KG1 (cell line): ENCODE measurements at regions not wholly inside any gene's neighbourhood (a gene's known extent, or its start where the extent isn't known, plus 50 kb on each side); places are given as distances from the start of the nearest gene placed in this dataset.
A peak's percentile ranks its signal among the peaks of the same experiment; 100 is the strongest.
"Not testable (repeated sequence)": the region's sequence is repeated elsewhere in the genome, so short reads cannot be mapped to it uniquely, and the experiment has no call there.

Experiments used
- DNase-seq: peaks from one replicate; lab custom pipeline; 2025; lab: John Stamatoyannopoulos, UW

DNA sequence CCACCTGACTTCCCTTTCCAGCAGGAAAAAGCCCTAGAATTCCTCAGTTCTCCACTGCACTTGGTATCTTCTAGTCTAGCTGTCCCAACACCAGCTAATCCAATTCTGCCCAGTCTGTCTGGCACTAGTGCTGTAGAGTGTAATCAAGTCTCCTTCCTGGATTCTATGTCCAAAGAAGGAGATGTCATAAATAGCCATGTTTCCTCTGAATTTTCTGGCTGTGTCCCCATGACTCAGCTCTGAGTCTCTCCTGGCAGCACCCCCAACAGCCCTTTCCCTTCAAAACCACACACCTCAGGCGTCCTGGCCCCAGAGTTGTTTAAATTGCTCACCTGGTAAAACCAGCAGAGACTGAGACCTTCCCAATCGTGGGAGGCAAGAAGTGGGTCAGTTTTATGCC is 197.2 kb downstream of the GRXCR1 start:
- DNase-seq = no peak

DNA sequence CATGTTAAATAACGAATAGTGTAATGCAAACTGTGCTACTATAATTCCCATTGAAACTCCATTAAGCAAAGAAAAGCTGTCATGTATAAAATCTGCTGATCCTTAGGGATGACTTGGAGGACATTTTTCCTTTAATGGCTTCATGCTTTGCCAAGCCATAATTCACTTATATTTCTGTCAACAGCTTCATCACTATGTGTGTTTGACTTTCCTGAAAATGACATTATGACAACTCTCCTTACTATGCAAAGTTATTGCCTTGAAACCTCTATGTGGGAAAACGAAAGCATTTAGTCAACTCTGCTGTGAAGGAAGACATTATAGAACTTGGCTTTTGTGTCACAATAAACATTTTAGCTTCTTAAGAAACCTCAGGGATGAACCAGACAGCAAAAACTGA is 210.5 kb downstream of the GRXCR1 start:
- no peak for DNase-seq

DNA sequence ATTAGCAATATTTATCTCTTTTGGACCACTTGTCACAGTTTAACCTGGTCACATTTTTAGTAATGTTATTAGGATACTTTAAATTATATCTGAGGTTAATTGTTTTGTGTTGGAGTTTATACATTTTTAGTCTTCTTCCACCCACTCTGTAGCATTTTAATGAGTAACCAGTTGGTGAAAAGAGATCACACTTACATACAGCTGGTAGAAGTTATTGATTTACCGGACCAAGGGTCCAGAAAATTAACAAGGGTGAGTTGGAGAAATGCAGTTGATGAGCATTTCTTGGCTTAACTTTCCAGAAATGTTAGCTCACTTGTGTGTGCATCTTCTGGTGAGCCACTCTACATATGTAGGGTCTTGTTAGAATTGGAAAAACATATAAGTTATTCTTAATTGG is 219.6 kb downstream of the GRXCR1 start:
- no peak for DNase-seq

DNA sequence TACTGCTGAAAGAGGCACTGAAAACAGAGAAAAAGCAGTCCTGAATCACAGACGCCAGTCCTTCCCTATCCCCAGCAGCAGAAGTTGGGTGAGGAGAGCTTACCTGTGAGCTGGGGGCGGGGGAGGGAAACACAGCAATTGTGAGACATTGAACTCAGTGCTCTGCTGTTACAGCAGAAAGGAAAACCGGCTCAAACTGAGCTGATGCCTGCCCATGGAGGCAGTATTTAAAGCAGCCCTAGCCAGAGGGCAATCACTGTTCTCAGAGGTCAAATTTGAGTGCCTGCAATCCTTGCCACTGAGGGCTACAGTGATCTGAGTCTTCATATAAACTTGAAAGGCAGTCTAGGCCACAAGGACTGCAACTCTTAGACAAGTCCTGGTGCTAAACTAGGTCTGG is 220.7 kb downstream of the GRXCR1 start:
- no peak for DNase-seq

DNA sequence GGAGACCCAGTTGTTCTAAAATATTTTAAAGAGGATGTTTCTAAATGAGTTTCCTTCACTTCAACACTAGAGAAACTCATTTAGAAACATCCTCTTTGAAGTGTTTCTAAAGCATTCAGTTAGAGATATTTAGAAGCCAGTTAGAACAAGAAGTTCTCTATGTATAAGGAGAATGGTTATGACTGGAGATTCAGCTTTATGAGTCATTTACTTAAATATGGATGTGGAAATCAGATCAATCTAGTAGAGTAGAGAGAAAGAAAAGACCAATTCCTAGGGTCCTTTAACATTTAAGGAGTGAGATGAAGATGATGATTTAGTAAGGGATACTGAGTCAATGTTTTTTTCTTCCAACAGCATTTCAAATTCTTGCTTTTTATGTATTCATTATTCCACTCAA is 234.1 kb downstream of the GRXCR1 start:
- DNase-seq = no peak

DNA sequence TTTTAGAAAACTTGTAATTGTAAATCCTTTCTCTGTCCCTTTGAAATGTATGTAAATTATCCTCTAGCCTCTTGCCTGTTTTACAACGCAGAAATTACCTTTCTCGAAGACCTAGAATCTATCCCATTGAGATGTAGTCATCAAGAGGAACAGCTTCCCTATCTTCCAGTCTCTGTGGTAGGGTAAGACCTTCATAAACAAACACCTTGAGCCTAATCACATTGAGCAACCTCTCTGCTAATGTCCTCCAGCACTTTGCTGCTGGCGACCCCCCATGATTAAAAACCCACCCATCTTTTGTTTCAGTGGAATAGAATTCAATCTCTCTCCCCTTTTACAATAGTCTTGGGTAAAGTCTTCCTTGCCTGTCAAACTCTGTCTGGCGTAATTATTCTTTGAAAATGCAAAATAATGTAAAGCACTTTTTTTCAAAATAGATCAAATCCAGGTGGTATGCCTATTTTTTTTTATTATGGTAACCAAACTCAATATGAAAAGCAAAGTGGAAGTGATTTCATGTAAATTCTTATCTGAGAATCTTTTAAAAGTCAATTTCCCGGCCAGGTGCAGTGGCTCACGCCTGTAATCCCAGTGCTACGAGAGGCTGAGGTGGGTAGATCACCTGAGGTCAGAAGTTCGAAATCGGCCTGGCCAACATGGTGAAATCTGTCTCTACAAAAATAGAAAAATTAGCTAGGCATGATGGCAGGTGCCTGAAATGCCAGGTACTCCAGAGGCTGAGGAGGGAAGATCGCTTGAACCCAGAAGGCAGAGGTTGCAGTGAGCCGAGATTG is 237.9 kb downstream of the GRXCR1 start:
- DNase-seq = no peak

DNA sequence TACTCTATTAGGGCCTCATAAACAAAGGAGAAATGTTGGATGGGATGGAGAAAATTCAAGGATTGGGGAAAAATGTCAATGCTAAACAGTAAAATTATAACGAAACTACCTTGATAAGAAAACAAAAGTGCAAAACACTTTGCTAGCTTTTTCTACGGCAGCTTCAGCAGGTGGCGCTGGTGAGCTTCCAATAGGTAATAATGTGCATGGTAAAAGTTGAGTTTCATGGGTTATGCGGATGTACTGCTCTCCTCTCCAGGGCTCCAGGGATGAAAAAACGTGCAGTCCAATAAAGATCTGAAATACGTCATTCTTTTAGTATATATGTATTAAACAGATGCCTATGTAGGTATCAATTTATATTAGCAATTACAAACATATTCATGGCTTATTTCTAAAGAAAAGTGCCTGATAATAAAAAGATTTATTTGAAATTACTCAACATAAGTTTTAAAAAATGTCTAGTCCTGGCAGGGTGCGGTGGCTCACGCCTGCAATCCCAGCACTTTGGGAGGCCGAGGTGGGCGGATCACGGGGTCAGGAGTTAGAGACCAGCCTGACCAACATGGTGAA is 239.6 kb downstream of the GRXCR1 start:
- DNase-seq = peak; percentile 38

DNA sequence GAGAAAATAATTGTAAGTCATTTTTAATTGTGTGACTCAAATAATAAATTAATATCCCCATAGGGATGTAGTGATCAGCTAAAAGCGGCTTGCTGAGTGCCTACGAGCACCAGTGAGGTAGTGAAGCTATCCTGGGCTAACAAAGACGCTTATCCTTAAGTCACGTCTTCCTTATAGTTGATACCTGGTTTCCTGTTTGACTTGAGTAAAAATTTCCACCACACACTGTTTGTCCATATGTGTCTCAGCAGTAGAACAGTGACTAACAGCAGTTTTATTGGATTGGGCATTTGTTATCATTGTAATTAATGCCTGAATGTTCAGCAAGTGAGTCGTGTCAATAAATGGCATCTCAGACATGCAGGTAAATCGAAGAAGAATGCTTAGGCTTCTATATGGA is 241.1 kb downstream of the GRXCR1 start:
- DNase-seq = no peak

DNA sequence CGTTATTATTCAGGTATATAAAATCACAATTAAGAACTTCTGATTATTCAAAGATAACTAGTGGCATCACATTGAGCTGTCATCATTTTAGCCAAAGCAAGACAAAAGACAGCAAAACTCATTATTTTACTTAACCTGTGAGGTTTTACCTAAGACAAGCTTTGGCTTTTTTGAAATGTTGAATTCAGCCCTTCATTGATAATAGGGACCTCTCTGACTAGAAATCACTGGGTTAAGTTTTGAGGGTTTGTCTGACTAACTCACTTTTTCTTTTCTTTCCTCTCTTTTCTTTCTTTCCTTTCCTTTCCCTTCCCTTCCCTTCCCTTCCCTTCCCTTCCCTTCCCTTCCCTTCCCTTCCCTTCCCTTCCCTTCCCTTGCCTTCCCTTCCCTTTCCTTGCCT is 244.2 kb downstream of the GRXCR1 start:
- DNase-seq = no peak

DNA sequence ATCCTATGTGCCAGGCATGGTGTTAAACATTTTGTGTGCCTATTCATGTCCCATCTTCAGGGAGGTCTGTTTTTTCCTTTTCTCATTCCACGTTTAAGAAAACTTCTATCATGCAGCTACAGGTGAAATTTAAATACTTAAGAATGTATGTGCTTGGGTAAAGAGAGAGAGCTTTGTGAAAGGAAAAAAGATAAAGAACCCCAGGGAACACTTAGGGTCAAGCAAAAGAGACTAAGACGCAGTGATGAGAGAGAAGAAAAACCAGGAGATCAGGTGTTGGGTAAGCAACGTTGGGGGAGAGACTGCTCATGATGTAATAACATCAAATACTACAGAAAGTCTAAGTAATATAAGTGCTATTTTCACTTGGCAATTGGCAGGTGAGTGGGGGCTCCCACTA is 253.7 kb downstream of the GRXCR1 start:
- DNase-seq = no peak

DNA sequence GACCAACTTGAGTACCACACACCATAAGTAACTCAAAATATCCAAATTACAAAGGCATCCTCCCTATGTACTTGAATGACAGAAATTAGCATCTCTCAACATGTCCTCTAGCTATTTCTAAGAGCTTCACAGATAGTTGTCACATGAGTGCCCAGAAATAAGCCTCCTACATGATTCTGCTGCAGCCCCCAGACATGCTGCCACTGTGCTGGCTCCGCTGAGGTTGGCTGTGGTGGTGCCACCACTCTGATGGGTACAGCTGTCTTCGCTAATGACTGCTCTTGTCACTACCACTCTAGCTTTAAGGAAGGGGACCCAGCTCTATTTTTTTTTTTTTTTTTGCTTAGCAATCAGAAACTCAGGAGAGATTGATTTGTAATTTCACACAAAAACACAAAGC is 256.0 kb downstream of the GRXCR1 start:
- DNase-seq = no peak

DNA sequence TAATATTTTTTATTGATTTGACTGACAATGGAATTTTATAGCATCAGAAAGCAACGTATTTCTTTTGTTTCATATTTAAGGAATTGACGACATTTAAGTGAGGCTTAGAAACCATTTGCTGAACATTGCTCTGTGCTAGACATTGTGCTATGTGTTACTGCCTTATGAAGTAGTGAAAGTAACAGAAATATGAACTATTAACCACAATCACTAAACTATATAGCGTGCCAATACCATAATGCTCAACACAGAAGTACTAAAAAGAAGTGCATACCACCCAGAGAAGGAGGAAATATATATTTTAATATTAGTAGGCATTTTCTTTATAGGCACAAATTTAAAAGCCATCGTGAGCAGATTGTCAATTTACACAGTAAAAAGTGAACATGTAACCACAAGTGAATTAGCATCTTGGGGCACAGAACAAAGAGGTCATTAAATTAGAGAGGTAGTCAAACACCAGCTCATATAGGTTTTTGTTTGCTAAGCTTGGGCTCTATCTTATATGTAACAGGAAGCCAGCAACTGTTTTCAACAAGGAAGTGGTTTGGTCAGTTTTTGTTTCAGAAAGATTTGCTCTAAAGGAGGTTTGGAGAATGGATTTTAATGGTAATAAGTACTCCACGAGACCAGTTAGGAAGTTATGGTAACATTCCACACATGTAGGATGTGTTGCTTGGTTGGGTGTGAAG is 270.7 kb downstream of the GRXCR1 start:
- DNase-seq = no peak

DNA sequence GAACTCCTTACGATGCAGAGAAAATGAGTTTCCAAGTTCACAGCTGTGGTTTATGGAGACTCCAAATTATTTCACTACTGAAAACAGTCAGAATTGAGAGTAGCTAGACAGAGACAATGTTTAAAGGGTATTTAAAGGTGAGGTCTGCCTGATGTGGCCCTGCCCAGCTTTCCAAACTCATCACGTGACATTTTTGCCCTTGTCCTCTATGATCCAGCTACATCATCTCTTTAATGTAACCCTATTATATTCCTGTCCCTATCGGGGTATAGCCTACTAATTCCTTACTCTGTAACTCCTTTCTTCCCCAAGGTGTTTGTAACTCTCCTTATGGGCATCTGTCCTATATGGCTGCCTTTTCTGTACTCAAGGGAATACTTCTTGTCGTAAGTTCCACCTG is 297.2 kb downstream of the GRXCR1 start:
- no peak for DNase-seq

DNA sequence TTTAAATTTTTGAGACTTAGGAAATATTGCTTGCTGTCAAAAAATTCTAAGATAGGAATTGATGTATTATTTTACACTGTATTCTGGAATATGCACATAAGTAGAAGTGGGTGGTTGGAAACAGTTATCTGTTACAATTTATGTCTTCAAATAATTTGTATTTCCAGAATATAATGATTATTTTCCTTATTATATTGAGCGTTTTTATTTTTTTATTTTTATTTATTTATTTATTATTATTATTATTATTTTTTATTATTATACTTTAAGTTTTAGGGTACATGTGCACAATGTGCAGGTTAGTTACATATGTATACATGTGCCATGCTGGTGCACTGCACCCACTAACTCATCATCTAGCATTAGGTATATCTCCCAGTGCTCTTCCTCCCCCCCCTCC is 320.1 kb downstream of the GRXCR1 start:
- DNase-seq = not testable (repeated sequence)

DNA sequence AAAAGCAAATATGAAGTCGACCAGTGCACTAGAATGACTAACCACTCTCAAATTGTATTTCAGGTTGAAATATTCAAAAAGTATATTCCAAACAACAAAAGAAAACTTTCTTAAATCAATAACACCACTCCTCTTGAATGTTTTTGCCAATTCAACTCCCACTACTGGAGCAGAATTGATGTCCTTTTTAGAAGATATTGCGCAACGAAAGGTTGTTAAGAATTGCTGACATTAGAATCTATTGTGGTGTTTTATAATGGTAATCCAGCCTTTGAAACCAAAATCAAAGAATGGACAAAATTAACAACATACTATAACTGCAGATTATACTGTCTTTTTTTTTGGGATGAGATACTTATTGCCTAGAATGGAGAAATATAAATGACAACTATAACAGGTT is 331.3 kb downstream of the GRXCR1 start:
- DNase-seq = no peak

DNA sequence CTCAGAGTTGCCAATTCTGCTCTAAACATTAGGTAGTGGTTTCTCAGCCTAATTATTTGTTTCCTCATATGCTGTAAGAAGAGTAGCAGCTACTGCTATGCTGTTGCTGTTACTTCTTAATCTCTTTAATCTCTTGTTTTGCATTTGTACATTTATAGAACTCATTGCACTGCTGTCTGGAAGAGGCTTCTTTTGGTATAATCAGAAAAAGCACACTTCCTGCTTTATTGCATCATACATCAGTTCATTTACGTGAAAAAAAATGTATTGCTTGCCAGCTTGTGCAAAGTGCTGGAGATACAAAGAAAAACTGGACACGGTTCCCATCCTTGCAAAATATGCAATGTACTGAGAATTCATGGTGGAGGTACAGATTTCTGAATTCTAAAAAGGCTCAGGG is 332.0 kb downstream of the GRXCR1 start:
- peak; percentile 56 for DNase-seq

DNA sequence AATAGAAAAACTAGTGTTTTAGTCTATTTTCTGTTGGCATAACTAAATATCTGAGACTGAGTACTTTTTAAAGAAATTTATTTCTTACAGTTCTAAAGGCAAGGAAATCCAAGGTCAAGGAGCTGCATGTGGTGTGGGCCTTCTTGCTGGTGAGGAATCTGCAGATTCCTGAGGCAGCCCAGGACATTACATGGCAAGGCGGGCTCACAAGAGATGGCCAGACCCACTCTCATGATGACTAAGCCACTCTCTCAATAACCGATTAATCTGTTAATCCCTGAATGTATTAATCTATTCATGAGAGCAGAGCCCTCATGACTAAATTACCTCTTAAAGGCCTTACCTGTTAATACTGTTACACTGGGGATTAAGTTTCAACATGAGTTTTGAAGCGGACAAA is 340.8 kb downstream of the GRXCR1 start:
- no peak for DNase-seq

DNA sequence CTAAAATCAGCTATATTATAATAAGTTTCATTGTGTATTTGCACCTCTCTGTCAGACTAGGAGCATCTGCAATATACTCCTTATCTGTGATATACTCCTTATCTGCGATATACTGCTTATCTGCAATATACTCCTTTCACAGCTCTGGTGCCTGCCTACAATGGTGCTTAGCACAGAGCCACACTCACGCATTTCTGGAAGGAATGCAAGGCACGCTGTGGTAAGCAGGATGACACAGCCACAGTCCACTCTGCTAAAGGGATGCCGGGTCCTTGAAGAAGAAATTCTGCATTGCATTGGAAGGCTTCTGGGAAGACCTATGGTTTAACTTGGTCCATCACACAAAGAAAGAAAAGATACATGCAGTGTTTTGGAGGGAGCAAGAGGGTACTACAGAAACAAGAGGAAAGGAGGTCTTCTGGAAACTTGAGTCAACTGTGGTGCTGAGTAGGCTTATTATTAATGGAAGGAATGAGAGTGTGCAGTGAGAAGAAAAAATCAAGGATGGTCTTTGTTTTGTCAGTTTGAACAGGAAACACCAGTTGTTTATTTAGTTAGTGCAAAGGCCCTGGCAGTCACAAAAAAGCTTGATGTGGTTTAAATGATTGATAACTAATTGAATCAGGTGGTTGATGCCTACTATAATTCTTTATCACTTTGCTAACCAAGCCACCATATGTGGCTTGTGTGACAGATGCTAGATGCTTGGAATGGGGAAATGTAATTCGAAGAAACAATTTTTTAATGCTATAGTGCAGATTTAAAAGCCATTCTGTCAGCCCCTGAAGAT is 342.3 kb downstream of the GRXCR1 start:
- no peak for DNase-seq

DNA sequence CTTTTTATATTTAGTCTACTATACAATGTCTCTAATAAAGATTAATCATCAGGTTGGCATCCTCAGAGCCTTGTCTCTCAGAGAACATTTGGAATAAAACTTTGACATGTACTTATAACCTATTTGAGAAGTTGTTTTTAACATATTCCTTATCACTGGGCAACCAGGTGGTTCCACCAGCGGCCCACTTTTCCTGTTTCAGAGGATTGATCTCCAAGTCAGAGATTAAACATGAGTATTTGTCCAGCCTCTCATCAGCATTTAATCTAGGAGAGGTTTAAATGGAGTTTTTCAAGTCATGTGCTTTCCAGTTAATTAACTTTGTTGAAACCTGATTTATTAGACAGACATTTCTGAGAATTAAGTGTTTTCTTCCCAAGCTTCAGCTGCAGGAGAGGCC is 345.5 kb downstream of the GRXCR1 start:
- no peak for DNase-seq

DNA sequence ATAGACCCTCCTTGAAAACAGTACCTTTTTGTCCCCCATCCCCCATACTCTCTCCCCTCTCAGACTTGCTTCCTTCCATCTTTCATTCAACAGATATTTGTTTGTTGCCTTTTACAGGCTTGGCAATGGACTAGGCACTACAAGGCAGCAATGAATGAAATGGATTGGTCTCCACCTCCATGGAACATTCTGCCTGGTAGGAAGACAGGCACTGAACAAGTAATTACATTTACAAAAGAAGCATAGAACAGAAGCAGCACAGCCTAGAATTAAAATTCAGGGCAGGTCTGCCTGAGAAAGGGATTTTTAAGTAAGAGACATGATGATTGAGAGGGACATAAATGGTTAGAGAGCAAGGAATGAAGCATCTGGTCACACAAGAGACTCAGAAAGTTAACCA is 346.1 kb downstream of the GRXCR1 start:
- no peak for DNase-seq

DNA sequence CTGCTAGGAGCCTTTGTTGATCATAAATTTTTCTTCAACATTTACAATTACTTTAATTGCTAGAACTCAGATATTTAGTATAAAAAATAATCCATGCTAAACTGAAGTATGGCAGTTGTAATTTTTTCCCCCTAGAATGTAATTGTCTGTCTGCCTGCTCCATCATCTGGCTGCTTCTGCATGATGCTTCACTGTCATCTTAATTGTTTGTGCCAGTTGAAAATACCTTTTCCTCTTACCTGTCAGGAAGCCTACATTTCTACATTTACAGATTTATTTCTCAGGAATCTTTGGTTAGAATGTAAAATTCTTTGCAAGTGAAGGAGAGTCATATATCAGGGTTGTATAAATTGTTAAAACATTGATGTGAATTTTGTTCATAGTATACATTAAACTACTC is 348.6 kb downstream of the GRXCR1 start:
- DNase-seq = no peak

DNA sequence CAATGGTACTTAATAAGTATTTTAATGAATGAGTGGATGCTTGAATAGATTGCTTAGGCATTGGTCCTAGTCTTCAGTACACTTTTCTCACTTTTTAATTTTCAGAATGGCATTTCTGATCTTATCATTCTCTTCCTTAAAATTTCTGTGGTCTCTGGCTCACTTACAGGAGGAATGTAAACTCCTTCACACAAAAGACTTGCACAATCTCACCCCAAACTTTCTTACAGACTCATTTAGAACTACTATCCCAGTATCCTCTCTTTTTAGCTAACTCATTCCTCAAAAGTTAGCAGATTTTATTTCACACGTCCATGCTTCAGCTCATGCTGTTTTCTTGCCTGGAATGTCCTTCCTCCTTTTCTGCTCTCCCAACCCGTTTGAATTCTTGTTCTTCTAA is 350.1 kb downstream of the GRXCR1 start:
- DNase-seq = no peak
